G401.6 (cell line): ENCODE measurements at regions not wholly inside any gene's neighbourhood (a gene's known extent, or its start where the extent isn't known, plus 50 kb on each side); places are given as distances from the start of the nearest gene placed in this dataset.
"Not testable (repeated sequence)": the region's sequence is repeated elsewhere in the genome, so short reads cannot be mapped to it uniquely, and the experiment has no call there.

Source experiments
- FAIRE-seq: peaks from 2 replicates; lab custom pipeline; 2012; peaks lifted over from hg19 to GRCh38; lab: Jason Lieb, UNC

- FAIRE-seq: no peak
These were observed 1459.3 kb upstream of the ACO1 start for GRCh38 chr9:30925126-30925525.

GRCh38 chr9:30925635-30926034, 1458.8 kb upstream of the ACO1 start:
- no peak for FAIRE-seq

- no peak for FAIRE-seq
These were observed 1456.4 kb upstream of the ACO1 start for GRCh38 chr9:30928045-30928444.

DNA sequence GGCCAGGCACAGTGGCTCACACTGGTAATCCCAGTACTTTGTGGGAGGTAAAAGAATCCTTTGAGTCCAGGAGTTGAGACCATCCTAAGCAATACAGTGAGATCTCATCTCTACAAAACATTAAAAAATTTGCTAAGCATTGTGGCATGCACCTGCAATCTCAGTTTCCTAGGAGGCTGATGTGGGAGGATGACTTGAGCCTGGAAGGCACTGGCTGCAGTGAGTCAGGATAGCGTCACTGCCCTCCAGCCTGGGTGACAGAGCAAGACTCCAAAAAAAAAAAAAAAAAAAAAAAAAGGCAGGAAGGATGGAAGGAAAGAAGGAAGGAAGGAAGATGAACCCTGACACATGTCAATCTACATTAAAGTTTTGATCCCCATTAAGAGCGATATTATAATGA, 1452.2 kb upstream of the ACO1 start:
- FAIRE-seq: no peak

DNA sequence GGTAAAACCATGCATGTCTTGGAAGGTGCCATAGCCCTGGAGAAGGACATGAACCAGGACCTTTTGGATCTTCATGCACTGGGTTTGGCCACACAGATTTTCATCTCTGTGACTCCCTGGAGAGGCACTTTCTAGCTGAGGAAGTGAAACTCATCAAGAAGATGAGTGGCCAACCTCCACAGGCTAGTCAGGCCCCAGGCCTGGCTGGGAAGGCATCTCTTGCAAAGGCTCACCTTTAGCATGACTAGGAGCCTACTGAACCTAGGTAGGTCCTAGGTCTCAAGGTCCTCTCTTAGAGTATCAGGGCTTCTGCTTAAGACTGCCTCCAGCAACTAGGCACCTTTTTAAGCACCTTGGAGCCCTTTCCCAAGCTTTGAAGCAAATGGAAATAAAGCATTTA, 1448.7 kb upstream of the ACO1 start:
- FAIRE-seq: no peak

GRCh38 chr9:30937106-30937505, 1447.3 kb upstream of the ACO1 start:
- no peak for FAIRE-seq

- not testable (repeated sequence) for FAIRE-seq
These were observed 1441.6 kb upstream of the ACO1 start for GRCh38 chr9:30942852-30943251.

- no peak for FAIRE-seq
These were observed 1440.8 kb upstream of the ACO1 start for GRCh38 chr9:30943446-30944224.

DNA sequence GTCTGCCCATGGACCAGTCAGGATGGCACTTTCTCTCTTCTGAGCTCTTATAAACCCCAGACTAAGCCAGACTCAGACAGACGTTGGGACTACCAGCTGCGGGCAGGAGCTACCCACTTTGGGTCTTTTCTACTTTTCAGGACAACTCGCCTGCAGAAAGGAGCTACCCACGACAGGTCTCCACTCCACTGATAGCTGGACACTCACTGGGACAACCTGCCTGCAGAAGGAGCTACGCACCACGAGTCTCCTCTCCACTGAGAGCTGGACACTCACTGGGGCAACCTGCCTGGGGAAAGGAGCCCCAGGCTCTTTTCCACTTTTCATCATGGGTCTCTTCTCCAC, 1440.2 kb upstream of the ACO1 start:
- FAIRE-seq: no peak

GRCh38 chr9:30944741-30945280, 1439.6 kb upstream of the ACO1 start:
- no peak for FAIRE-seq

GRCh38 chr9:30964332-30964731, 1420.1 kb upstream of the ACO1 start:
- no peak for FAIRE-seq

DNA sequence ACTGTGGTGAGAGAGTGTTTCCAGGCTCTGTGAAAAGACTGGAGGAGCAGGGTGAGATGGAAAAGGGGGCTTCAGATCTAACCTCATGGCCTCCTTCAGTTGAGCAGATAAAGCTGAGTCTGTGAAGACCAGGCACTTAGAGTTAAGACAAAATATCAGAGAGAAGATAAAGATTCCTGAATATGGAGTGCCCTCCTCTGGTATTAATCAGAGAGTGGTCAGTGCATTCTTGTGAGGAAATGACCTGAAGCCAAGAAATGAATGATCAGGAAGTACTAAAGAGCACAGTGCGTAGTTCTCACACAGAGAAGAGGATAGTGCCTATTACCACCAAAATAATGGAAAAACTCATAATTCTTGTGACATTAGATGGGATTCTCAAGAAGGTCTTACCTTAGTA, 1417.0 kb upstream of the ACO1 start:
- FAIRE-seq: no peak

DNA sequence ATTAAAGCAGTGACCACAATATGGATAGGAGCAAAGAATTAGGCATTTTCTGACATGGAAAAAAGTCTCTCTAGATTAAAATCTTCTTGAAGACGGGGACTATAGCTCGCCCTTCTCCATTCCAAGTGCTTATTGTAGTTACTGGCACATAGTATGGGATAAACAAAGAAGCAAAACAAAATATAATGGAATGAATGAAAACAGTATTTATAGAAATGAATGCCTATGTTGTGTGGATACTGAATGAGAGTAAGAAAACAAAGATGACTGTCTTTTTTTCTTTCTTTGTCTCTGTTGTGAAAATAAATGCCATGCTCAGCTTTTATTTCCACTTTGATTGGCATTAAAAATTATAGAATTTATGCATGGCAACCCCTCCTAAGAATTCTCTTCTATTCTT, 1414.3 kb upstream of the ACO1 start:
- FAIRE-seq: no peak

- FAIRE-seq: no peak
These were observed 1413.6 kb upstream of the ACO1 start for GRCh38 chr9:30970812-30971211.

DNA sequence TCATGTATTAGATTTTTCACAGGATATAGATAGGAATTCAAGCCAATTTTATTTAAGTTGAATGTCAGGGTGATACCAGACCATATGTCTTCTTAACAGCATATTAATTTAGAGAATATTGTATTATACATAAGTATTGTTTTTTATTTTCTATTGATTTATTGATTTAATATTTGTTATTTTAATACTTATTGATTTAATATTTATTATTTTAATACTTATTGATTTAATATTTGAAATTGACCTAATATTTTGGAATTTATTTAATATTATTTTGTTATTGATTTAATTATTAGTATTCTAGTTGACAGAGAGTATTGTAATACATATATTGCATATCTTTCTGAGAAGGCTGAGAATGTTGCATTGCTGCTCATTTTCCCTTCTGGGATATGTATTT, 1411.8 kb upstream of the ACO1 start:
- FAIRE-seq: peak; percentile 88

- no peak for FAIRE-seq
These were observed 1406.5 kb upstream of the ACO1 start for GRCh38 chr9:30977965-30978364.

GRCh38 chr9:30982301-30982700, 1402.1 kb upstream of the ACO1 start:
- FAIRE-seq: no peak

DNA sequence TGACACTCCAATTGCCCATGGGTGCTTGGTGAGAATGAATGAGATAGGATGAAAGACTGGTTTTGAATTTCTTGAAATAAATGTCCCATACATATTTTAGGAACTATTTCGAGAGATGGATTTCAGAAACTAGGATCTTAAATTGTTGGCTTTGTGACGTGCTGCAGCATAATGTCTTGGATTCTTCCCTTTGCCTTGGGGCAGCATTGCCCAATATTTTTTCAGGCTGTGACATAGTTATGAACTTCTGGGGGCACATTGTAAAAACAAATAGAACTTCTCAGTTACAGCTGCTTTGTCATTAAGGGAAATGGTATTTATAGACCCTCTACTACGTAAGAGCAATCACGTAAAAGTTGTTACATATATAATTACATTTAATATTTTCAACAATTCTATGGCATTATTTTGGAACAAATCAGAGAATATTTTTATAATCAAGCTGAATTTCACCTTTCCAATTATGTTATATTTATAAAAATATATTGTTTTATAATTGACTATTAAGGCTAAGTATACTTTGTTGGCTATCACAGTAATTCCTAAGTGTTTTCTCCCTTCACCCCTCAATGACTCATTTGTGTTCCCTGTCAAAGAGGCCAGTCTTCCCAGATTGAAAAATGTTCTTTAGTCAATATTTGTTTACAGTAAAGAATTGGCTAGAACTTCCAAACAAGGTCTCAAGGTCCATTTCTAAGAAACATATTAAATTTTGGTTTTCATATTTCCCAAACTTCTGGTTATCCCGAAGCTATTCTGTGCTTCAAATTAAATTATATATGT, 1388.3 kb upstream of the ACO1 start:
- FAIRE-seq: no peak

DNA sequence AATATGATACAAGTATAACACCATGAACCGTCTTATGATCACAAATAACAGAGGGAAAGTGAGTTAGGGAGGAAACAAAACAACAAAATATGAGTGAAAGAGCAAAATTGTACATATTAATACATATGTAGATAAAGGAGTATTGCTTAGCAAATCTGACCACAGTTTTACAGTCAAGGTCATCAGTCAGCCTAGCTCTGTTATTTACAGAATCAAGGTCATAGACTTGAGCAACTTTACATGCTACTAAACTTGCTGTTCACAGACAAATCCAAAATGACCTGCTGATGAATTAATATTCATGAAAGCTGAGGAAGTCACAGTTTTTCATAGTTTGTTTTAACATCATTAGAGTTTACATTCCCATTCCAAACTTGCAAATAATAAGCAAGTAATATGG, 1387.7 kb upstream of the ACO1 start:
- no peak for FAIRE-seq

DNA sequence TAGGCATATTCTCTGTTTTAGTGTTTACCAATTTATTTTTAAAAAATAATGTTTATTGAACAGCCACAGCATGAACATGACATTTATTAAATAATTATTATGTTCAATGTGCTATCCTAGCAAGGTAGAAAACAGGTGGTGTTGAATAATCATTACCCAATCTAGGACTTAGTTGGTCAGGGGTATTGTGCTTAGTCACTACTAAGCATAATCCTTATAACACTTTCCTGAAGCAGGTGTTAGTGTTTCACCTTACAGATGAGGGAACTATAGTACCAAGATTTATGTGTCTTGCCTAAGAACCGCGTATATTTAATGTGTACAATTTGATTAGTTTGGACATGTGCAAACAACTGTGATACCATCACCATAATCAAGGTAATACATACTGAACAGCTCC, 1387.2 kb upstream of the ACO1 start:
- no peak for FAIRE-seq

- FAIRE-seq: no peak
These were observed 1379.3 kb upstream of the ACO1 start for GRCh38 chr9:31005086-31005665.

DNA sequence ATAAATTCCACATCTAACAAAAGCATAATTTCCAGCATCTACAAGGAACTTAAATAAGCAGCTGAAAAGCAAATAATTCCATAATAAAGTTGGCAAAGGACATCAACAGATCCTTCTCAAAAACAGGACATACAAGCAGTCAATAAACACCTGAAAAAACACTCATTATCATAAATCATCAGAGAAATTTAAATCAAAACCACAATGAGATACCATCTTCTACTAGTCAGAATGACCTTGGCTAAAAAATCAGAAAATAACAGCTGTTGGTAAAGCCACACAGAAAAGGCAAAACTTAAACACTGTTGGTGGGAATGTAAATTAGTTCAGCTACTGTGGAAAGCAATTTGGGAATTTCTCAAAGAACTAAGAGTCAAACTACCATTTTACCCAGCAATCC, 1371.1 kb upstream of the ACO1 start:
- FAIRE-seq: no peak

DNA sequence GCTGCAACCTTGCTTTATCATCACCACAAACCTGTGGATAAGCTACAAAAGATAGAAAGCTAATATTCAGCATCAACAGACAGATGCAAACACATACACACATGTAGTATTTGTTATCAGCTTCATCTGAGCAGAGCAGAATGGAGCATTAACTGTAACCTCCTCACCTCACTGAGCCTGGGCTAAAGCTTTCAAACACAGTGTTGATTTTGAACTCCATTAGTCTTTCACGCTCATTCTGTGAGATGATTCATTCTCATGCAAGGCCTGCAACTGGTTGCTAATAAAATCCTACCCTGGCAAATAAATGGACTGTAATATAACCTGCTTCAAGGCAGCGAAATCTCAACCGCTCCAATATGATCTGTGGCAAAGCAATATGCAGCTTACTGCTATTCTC, 1360.6 kb upstream of the ACO1 start:
- no peak for FAIRE-seq
